Stimulated activated CD4-positive, alpha-beta T cell treated with anti-CD3 and anti-CD28 coated beads, Interleukin-1b, Interleukin-23, amount 100 ng/mL, for 48 hours (primary cell): ENCODE measurements at regions not wholly inside any gene's neighbourhood (a gene's known extent, or its start where the extent isn't known, plus 50 kb on each side); places are given as distances from the start of the nearest gene placed in this dataset.
"Not testable (repeated sequence)": the region's sequence is repeated elsewhere in the genome, so short reads cannot be mapped to it uniquely, and the experiment has no call there.

ENCODE experiments used
- DNase-seq: peaks from one replicate; pipeline ENCODE4 v3.0.0-alpha.2; 2020

- no peak for DNase-seq
Measured at GRCh38 chr6:67887747-67888545, 747.1 kb upstream of the ADGRB3 start.

- no peak for DNase-seq
Measured at GRCh38 chr6:67887419-67887746, 747.7 kb upstream of the ADGRB3 start.

- DNase-seq, result no peak
Measured at GRCh38 chr6:67886840-67887292, 748.2 kb upstream of the ADGRB3 start.

DNA sequence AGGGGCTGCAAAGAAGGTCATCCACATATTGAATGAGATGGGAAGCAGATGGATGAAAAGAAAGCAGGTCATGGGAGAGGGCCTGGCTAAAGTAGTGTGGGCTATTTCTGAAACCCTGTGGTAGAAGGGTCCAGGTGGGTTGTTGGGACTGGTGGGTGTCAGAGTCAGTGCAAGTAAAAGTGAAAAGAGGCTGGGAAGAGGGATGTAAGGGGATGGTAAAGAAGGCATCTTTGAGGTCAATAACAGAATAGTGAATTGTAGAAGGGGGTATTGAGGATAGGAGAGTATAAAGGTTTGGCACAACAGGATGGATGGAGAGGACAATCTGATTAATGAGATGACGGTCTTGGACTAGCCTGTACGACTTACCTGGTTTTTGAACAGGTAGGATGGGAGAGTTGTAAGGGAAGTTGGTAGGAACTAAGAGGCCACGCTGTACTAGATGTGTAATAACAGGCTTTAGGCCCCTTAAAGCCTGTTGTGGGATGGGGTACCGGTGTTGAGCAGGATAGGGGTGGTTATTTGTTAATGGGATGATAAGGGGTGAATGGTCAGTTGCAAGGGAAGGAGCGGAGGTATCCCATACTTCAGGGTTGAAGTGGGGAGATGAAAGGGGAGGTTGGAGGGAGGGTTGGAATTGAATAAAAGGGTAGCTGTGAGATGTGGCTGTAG lies 748.9 kb upstream of the ADGRB3 start:
- DNase-seq, result no peak

GRCh38 chr6:67885081-67886033 lies 749.7 kb upstream of the ADGRB3 start:
- DNase-seq, result no peak

DNA sequence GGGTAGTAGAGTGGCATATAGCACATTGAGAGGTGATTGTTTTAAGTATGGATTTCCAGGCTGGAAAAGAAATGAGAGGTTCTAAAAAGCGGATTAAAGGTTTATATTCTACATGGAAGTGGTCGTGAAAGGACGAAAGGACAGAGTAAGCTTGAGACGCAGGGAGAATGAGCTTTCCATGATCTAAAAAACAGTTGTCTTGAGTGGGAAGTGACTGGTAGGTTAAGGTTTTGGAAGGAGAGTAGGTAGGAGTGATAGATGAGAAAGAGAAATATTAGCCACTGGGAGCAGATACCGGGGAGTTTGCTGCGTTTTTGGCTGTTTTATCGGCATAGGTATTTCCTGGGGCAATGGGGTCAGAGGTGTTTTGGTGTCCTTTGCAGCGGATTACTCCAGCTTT lies 750.6 kb upstream of the ADGRB3 start:
- no peak for DNase-seq

- DNase-seq, result no peak
Measured at GRCh38 chr6:67883500-67884366, 751.3 kb upstream of the ADGRB3 start.

DNA sequence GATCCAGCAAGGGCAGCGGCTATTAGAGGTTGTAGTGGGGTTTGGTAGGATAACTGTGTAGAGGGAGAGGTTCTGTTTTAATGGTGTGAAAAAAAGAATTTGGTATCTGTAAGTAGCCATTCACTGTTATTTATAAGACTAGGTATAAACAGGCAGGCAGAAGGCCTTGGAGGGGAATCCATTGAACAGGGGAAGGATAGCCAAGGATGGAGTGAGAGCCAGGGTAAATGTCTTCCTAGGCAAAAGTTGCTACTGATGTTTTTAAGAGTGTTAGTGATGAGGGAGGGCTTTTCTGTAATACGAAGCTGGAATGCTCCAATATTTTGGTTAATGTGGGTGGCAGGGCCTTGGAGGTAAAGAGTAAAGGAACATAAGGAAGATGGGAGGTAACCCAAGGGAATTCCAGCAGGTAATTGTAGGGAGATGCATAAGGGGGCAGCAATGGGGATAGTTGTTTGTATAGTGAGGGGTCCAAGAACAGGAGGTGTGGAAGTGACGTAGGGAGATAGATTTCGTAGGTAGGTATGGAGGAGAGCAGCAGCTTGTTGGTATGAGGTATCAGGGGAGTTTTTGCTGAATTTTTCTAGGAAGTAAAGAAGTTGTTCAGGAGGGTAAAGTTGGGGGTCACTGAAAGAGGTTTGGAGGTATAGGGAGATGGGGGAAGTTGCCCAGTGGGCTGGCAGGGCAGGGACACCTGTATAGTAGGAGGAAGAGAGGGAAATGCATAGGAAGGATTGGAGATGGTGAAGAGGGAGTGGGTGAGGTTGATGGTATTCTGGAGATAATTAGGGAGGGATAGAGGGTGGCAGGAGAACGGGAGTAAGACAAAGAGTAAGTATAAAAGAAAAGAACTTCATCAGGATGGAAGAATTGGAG lies 752.4 kb upstream of the ADGRB3 start:
- no peak for DNase-seq

DNA sequence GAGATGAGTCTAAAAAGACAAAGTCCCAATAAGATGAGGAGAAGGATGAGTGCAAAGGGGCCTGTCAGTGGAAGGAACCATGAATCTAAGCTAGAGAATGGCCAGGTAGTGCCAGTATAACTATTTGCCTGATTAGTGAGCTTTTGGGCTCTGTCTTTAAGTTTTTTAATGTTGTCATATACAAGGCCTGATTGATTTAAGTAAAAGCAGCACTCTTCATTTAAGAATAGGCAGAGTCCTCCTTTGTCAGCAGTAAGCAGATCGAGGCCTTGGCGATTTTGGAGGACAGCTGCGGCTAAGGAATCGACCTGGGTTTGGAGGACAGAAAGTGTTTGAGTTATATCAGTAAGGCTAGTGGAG lies 753.4 kb upstream of the ADGRB3 start:
- no peak for DNase-seq

DNA sequence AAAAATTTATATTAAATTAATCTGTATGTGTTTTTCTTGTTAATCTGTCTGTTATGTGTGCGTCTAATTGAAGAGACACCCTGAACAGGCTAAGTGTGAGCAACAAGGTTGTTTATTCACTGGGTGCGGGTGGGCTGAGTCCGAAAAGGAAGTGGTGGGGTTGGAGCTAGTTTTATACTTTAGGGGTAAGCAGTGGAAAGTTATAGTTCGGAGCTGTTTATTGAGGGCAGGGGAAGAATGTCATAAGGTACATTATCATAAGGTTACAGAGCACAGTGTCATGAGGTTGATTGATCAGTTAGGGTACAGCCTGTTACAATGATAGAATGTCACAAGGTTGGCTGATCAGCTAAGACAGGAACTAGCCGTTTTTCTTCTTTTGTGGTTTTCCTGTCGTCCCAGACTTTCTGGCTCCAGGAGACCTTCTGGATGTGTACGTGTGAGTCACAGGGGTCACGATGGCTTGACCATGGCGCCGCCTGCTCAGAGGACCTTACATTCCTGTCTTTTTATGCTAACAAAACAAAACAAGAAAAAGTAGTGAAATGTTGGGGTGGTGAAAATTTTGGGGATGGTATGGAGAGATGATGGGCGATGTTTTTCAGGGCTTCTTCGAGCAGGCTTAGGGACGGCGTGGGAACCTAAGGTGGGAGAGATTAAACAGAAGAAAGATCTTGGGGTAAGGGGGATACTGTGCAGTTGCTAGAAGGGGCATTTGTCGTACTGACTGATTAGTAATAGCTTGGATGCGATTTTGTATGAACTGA lies 754.0 kb upstream of the ADGRB3 start:
- no peak for DNase-seq

DNA sequence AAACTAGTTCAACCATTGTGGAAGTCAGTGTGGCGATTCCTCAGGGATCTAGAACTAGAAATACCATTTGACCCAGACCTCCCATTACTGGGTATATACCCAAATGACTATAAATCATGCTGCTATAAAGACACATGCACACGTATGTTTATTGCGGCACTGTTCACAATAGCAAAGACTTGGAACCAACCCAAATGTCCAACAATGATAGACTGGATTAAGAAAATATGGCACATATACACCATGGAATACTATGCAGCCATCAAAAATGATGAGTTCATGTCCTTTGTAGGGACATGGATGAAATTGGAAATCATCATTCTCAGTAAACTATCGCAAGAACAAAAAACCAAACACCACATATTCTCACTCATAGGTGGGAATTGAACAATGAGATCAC lies 754.7 kb upstream of the ADGRB3 start:
- not testable (repeated sequence) for DNase-seq

- not testable (repeated sequence) for DNase-seq
Measured at GRCh38 chr6:67879928-67880327, 755.2 kb upstream of the ADGRB3 start.

DNA sequence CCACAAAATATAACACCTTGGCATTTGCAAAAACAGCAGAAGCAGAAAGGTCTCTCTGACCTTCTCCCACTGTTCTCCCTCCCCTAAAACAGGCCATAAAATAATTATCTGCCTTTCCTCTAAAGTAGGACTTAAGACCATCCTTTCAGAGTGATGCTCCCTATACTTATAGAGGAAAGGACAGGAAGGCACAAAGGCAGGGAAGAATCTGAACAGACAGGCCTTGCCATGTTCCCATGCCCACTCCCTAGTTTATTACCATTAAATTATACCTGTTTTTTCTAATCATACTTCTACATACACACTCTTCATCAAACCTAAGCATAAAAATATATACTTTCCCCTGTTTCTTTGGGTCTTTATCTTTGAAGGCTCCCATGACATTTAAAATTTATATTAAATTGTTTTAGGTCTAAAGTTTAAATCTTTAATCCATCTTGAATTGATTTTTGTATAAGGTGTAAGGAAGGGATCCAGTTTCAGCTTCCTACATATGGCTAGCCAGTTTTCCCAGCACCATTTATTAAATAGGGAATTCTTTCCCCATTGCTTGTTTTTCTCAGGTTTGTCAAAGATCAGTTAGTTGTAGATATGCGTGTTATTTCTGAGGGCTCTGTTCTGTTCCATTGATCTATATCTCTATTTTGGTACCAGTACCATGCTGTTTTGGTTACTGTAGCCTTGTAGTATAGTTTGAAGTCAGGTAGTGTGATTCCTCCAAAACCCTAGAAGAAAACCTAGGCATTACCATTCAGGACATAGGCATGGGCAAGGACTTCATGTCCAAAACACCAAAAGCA lies 755.8 kb upstream of the ADGRB3 start:
- DNase-seq, result not testable (repeated sequence)

GRCh38 chr6:67878216-67878615 lies 756.9 kb upstream of the ADGRB3 start:
- DNase-seq, result not testable (repeated sequence)

DNA sequence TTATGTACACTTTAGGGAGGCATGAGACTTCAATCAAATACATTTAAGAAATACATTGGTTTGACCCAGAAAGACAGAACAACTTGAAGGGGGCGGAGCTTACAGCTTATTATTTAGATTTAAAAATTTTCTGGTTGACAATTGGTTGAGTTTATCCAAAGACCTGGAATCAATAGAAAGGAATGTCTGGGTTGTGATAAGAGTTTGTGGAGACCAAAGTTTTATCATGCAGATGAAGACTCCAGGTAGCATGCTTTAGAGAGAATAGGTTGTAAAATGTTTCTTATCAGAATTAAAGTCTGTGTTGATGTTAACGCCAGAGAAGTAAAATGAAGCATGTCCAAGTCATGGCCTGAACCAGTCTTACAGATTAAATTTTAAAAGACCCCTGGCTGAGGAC lies 757.8 kb upstream of the ADGRB3 start:
- DNase-seq, result no peak

DNA sequence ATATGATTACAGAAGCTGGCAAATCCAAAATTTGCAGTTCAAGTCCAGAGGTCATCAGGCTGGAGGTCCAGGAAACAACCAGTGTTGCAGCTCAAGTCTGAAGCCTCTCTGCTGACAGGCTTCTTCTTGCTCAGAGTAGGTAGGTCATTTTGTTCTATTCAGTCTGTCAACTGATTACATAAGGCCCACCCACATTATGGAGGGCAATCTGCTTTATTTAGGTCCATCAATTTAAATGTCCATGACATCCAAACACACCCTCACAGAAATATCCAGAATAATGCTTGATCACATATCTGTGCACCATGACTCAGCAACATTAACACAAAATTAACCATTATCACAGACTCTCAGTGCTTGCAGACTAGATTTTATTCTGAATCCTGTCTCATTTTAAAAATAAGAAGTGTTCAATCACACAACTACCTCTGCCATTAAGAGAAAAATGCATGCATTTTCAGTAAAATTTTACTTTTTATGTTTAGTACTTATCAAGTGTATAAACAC lies 759.2 kb upstream of the ADGRB3 start:
- DNase-seq, result no peak

GRCh38 chr6:67870321-67870720 lies 764.8 kb upstream of the ADGRB3 start:
- DNase-seq, result no peak

- no peak for DNase-seq
Measured at GRCh38 chr6:67863346-67863745, 771.7 kb upstream of the ADGRB3 start.

DNA sequence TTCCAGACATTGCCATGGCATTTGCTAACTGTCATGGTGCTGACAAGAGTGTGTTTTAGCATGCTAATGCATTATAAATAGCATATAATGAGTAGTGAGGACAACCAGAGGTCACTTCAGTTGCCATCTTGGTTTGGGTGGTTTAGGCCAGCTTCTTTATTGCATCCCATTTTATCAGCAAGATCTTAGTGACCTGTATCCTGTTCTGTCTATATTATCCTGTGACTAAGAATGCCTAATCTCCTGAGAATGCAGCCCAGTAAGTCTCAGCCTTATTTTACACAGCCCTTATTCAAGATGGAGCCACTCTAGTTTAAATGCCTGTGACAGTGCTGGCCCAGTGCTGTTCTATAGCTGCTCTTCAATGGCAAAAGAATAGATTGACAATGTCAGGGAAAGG lies 781.0 kb upstream of the ADGRB3 start:
- no peak for DNase-seq

GRCh38 chr6:67839818-67840217 lies 795.3 kb upstream of the ADGRB3 start:
- DNase-seq, result no peak
